ENCODE measurements at regions not wholly inside any gene's neighbourhood (a gene's known extent, or its start where the extent isn't known, plus 50 kb on each side); places are given as distances from the start of the nearest gene placed in this dataset.

DNA sequence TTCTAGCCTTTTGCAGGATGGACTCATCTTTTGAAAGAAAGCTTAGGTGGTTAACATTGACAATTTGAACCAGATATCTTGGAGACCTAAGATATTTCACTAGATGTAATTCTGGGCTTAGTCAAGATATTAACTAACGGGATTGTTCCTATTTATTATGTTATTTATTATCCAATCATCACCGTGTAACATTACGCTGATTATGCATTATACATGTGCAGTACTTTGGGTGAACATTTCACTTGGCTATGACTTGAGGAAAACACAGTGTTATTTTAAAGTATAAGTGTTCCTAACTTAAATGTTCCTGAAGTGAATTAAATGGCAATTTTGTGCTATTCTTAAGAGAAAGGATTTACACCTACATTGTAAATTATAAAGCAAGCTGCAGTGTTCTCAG, 574.5 kb upstream of the KCNMB2 start:
- H3K27me3 Mint-ChIP-seq (ENCODE audit: low read depth) = no peaks in the 10 kb centered on the region
- H3K27ac Mint-ChIP-seq = no peak overlapping the region
- H3K36me3 Mint-ChIP-seq (ENCODE audit: low read depth) = no peaks in the 10 kb centered on the region
- H3K4me1 Mint-ChIP-seq = peaks cover 6% of the 10 kb centered on the region
- TF ChIP-seq, protein P1, sequence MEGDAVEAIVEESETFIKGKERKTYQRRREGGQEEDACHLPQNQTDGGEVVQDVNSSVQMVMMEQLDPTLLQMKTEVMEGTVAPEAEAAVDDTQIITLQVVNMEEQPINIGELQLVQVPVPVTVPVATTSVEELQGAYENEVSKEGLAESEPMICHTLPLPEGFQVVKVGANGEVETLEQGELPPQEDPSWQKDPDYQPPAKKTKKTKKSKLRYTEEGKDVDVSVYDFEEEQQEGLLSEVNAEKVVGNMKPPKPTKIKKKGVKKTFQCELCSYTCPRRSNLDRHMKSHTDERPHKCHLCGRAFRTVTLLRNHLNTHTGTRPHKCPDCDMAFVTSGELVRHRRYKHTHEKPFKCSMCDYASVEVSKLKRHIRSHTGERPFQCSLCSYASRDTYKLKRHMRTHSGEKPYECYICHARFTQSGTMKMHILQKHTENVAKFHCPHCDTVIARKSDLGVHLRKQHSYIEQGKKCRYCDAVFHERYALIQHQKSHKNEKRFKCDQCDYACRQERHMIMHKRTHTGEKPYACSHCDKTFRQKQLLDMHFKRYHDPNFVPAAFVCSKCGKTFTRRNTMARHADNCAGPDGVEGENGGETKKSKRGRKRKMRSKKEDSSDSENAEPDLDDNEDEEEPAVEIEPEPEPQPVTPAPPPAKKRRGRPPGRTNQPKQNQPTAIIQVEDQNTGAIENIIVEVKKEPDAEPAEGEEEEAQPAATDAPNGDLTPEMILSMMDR (IDR thresholded peaks at IDR 0.05; ENCODE audit: unreplicated experiment in 3 of 3) = no peak
- no peak overlapping the region for H3K4me3 Mint-ChIP-seq
- H3K9me3 Mint-ChIP-seq = no peaks in the 10 kb centered on the region

DNA sequence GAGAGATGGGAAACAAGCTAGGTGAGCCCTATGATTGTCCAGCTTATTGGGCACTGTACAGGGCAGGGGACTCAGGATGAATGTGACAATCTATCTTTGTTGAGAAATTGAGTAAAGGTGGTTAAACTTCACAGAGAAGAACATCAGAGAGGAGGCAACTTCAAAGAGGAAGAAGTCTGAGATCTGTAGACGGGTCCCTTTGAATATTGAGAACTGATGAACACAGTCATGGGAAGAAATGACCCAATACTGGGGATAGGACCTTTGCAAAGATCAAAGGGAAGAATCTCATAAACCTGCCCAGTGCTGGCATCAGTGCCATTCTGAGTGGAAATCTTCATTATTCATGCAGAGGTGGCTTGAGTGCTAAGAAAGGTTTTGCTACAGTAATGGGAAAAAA, 569.7 kb upstream of the KCNMB2 start:
- no peaks in the 10 kb centered on the region for H3K27me3 Mint-ChIP-seq (ENCODE audit: low read depth)
- no peaks in the 10 kb centered on the region for H3K36me3 Mint-ChIP-seq (ENCODE audit: low read depth)
- H3K9me3 Mint-ChIP-seq = no peaks in the 10 kb centered on the region
- H3K27ac Mint-ChIP-seq = no peak overlapping the region
- H3K4me1 Mint-ChIP-seq = no peaks in the 10 kb centered on the region
- TF ChIP-seq, protein P1 (IDR thresholded peaks at IDR 0.05; ENCODE audit: unreplicated experiment in 3 of 3) = no peak
- no peak overlapping the region for H3K4me3 Mint-ChIP-seq

DNA sequence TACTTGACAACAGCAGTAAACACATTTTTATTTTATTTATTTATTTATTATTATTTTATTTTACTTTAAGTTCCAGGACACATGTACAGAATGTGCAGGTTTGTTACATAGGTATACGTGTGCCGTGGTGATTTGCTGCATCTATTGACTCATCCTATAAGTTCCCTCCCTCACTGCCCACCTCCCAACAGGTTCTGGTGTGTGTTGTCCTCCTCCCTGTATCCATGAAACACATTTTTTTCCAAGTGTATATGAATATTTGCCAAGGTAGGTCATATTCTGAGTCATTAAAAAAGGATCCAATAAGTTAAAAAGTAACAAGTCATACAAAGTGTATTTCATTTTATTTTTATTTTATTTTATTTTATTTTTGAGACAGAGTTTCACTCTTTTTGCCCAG, 567.3 kb upstream of the KCNMB2 start:
- no peaks in the 10 kb centered on the region for H3K27me3 Mint-ChIP-seq (ENCODE audit: low read depth)
- no peaks in the 10 kb centered on the region for H3K36me3 Mint-ChIP-seq (ENCODE audit: low read depth)
- no peaks in the 10 kb centered on the region for H3K9me3 Mint-ChIP-seq
- no peak overlapping the region for H3K27ac Mint-ChIP-seq
- H3K4me3 Mint-ChIP-seq = no peak overlapping the region
- TF ChIP-seq, protein P1 (IDR thresholded peaks at IDR 0.05; ENCODE audit: unreplicated experiment in 3 of 3) = no peak
- H3K4me1 Mint-ChIP-seq = no peaks in the 10 kb centered on the region

DNA sequence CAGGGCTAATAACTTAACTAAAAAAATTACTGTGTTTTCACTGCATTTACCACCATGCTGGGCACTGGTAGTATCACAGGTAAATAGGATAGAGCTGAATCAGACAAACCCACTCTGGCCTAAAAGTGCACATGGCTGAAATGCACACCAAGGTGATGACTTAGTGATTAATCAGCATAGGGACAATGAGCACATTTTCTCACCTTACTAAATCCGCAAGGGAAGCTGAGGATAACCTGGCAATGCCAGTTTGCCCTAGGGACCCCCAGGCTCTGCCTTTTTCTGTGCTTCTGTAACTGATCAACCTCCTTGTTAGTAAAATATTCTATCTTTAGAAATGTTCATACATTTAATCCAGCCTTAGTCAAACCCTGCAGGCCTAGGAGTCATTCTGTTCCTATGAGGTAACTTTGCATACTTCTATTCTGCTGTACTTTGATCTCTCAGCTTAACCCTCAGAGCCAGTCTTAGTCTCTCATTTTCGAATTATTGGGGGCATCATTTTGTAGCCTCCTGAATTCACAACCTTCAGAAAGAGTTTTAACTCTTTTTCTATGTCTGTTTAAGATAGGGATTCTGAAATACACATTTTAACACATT, 562.9 kb upstream of the KCNMB2 start:
- no peaks in the 10 kb centered on the region for H3K9me3 Mint-ChIP-seq
- no peaks in the 10 kb centered on the region for H3K27me3 Mint-ChIP-seq (ENCODE audit: low read depth)
- TF ChIP-seq, protein P1 (IDR thresholded peaks at IDR 0.05; ENCODE audit: unreplicated experiment in 3 of 3) = no peak
- H3K27ac Mint-ChIP-seq = no peak overlapping the region
- no peak overlapping the region for H3K4me3 Mint-ChIP-seq
- H3K36me3 Mint-ChIP-seq (ENCODE audit: low read depth) = no peaks in the 10 kb centered on the region
- peaks cover 5% of the 10 kb centered on the region for H3K4me1 Mint-ChIP-seq

DNA sequence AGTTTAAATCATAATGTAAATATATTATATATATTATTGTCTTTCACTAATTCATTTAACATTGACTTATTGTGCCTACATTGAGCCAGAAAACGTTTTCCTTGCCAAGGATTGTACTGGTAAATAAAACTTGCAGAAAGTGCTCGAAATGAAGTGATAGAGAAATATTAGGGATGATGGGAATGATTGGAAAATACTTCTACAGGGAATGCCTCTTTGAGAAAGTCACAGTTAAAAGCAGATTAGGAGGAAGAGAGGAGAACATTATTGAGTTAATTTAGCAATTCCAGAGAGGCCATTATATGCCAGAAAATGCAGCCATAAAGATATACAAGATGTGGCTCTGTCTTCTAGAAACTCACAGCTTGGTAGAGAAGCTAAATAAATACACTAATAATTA, 560.0 kb upstream of the KCNMB2 start:
- Mint-ChIP-seq H3K27ac (no peak overlapping the region), H3K36me3 (ENCODE audit: low read depth) (no peaks in the 10 kb centered on the region), H3K9me3 (no peaks in the 10 kb centered on the region), H3K4me1 (peaks cover 5% of the 10 kb centered on the region), H3K27me3 (ENCODE audit: low read depth) (no peaks in the 10 kb centered on the region), H3K4me3 (no peak overlapping the region)
- TF ChIP-seq, protein P1 (IDR thresholded peaks at IDR 0.05; ENCODE audit: unreplicated experiment in 3 of 3) = no peak

DNA sequence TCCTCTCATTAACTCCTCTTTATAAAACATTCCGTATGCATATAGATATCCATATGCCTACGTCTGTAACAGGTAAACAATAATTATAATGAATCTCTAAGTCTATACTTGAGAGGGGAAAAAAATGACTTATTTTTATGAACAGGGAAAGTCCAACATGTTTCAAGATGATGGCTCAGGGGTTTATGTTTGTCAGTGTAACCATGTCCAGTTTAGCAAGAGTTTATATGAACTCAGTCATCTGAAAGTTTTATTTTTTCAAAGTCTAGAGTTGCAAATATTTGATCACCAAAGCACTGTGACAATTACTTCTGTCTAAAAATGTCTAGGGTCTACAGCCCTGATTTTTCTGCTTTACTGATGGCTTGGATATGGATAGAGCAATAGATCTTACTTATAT, 559.4 kb upstream of the KCNMB2 start:
- Mint-ChIP-seq H3K36me3 (ENCODE audit: low read depth) (no peaks in the 10 kb centered on the region), H3K4me1 (peaks cover 5% of the 10 kb centered on the region), H3K4me3 (no peak overlapping the region), H3K9me3 (no peaks in the 10 kb centered on the region), H3K27me3 (ENCODE audit: low read depth) (no peaks in the 10 kb centered on the region), H3K27ac (no peak overlapping the region)
- TF ChIP-seq, protein P1 (IDR thresholded peaks at IDR 0.05; ENCODE audit: unreplicated experiment in 3 of 3) = no peak

Measured in nephron (organoid).